GM12873 (cell line): ENCODE measurements at regions not wholly inside any gene's neighbourhood (a gene's known extent, or its start where the extent isn't known, plus 50 kb on each side); places are given as distances from the start of the nearest gene placed in this dataset.

Experiments
- CTCF ChIP-seq: IDR thresholded peaks from 2 replicates; pipeline ENCODE4 v1.5.1; 2012; ENCODE audit warnings: low read depth, mild to moderate bottlenecking, moderate library complexity, low read length, control low read depth; ENCODE audit not compliant: insufficient read depth; ENCODE audit errors: missing control alignments

- no peak for TF ChIP-seq CTCF
Measured at GRCh38 chr1:14539953-14540563, 58.4 kb upstream of the KAZN start.

GRCh38 chr1:14541348-14541747, 57.1 kb upstream of the KAZN start:
- TF ChIP-seq CTCF, result no peak

GRCh38 chr1:14543191-14543840, 55.2 kb upstream of the KAZN start:
- TF ChIP-seq CTCF, result no peak

GRCh38 chr1:14544319-14544718, 54.2 kb upstream of the KAZN start:
- no peak for TF ChIP-seq CTCF

- TF ChIP-seq CTCF, result no peak
Measured at GRCh38 chr1:14545422-14546025, 53.0 kb upstream of the KAZN start.

- TF ChIP-seq CTCF, result no peak
Measured at GRCh38 chr1:14546416-14546815, 52.1 kb upstream of the KAZN start.
